HG03175 (cell line): ENCODE measurements at regions not wholly inside any gene's neighbourhood (a gene's known extent, or its start where the extent isn't known, plus 50 kb on each side); places are given as distances from the start of the nearest gene placed in this dataset.
"Not testable (repeated sequence)": the region's sequence is repeated elsewhere in the genome, so short reads cannot be mapped to it uniquely, and the experiment has no call there.

Experiments
- ATAC-seq: cut with Tn5 transposase; IDR thresholded peaks from one replicate; pipeline ENCODE4 v1.9.1; 2021; ENCODE audit warnings: mild to moderate bottlenecking, moderate library complexity; ENCODE audit not compliant: unreplicated experiment

DNA sequence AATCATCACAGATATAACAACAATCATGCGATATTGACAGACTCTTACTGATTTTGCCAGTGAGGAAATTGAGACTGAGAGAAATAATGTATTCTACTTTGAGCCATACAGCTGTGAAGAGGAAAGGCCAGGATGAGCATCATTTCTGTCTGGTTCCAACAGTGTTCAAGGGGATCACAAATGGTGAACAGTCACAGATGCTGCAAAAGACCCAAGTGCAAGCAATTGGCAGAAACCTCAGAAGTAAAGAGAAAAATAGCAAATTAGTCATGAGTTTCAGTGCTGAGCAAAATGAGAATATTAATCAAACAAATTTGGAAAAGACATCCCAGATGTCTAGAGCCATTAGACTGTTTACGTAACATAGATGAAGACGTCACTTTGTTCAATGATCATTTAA lies 114.1 kb downstream of the RAB38 start:
- ATAC-seq, result no peak

DNA sequence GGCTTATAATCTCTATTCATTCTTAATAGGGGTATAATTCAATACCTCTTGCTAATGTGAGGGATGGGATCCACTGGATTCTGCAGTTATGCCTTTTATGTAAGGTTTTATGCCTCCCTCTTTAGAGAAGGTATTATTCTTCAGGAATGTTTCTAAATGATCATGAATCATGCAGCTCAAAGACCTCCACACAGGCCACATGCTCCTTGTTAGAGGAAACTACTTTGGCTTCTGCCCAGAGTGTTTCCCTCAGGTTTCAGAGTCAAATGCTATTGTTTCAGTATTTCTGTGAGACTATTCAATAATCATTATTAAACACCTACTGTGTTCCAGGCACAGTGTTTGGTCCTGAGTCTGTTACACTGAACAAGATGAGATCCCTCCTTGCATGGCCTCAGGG lies 115.9 kb downstream of the RAB38 start:
- no peak for ATAC-seq

DNA sequence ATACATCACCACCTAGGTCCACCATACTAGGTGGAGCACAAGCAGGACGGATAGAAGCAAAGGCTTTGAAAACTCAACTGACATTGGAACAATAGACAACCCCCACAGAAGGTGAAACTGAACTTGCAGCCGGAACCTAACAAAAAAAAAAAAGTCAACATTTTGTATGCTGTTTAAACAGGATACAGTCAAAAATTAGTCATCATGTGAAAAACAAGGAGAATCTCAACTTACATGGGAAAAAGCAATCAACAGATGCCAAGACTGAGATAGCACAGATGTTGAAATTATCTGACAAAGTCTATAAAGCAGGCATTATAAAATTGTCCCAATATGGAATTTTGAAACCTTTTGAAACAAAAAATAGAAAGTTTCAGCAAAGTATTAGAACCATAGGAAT lies 123.8 kb downstream of the RAB38 start:
- ATAC-seq, result no peak

DNA sequence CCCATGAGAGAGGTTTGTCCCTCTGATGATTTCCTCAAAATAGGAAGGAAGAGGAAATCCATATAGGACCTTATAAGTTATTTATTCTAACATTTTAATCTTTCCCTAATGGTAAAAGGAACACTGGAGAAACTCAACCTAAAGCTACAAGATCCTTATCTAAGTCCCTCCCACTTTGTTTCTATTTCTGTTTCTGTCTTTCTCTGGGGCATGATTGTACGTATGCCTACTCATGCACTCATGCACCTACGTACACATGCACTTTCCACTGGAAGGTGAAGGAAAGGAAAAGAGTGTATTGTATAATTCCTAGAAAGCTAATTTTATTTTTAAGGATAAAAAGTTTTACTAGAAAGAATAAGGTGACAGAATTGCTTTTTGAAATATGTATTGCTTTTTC lies 125.0 kb downstream of the RAB38 start:
- no peak for ATAC-seq

DNA sequence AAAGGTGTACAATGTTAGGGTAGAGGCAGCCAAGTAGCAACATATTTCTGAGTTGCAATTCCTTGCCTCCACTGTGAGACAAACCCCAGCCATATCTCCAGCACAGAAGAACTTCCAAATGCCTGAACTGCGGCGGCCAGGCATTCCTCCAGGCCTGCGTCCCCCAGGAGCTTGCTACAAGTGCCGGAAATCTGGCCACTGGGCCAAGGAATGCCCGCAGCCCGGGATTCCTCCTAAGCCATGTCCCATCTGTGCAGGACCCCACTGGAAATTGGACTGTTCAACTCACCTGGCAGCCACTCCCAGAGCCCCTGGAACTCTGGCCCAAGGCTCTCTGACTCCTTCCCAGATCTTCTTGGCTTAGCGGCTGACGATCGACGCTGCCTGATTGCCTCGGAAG lies 130.0 kb downstream of the RAB38 start:
- ATAC-seq, result not testable (repeated sequence)

DNA sequence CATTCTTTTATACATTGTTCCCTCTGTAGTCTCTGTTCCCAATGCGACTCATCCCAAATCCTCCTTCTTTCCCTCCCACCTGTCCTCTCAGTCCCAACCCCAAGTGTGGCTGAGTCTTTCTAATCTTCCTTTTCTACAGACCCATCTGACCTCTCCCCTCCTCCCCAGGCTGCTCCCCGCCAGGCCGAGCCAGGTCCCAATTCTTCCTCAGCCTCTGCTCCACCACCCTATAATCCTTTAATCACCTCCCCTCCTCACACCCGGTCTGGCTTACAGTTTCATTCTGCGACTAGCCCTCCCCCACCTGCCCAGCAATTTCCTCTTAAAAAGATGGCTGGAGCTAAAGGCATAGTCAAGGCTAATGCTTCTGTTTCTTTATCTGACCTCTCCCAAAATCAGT lies 130.6 kb downstream of the RAB38 start:
- ATAC-seq, result not testable (repeated sequence)

DNA sequence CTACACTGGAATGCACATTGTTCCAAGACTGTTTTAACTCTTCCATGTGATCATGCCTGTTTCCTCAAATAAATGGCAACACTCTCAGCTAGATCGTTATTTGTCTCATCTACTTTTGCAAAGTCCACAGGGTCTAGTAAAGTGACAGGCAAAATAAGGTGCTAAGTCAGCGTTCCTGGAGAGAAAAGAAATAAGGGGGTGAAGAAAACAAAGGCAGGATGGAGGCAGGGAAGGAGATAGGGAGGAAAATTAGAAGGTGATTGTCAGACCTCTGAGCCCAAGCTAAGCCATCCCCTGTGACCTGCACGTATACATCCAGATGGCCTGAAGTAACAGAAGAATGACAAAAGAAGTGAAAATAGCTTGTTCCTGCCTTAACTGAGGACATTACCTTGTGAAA lies 132.1 kb downstream of the RAB38 start:
- no peak for ATAC-seq

DNA sequence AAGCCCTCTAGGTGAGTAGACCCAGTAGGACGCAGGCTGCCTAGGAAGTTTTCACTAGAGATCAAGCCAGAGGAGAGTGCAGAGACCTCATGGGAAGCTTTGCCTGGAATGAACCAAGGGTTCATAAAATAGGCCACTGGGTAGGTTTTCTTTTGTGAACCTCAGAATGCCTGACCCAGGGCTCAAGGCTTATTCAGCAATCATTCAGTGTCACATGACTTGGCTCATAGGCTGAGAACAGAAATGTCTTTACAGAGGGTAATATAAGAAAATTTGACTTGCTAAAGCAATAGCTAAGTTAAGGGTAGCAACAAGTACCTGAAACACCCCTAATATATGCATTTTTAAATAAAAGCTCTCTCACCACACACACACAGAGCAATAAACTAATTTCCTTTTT lies 132.6 kb downstream of the RAB38 start:
- no peak for ATAC-seq

DNA sequence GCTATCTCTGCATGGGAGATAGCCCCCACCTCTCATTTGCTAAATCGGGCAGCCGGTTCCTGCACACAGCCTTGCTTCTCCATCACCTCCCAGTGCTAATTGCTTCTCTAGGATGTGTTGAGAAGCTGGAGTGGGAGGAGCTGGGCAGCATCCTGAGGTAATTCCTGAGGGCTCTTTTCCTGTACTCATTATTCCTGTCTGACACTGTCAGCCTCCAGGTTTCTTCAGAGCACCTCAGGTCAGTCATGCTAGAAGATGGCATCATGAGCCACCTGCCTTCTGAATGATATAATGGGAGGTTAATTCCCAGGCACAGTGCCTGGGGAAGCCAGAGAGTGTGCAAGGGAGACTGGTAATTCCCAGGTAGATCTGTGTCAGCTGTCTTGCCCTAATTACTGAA lies 133.0 kb downstream of the RAB38 start:
- ATAC-seq, result no peak

DNA sequence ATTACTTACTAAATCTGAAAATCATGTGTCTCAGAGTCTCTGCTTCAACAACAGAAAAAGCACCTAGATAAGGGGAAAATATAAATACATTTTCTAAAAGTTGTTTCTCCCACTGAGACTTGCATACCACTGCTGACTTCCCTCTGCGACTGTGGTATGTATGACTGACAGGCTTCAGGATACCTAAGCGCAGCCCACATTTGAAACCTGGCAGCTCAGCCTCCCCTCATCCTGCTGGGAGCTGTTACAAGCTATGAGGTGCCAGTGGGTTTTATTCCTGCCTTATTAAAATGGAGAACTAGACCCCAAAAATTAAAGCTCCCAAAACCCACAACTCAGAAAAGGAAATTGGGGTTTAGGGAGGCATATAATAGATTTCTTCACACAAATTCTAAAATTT lies 133.6 kb downstream of the RAB38 start:
- no peak for ATAC-seq

DNA sequence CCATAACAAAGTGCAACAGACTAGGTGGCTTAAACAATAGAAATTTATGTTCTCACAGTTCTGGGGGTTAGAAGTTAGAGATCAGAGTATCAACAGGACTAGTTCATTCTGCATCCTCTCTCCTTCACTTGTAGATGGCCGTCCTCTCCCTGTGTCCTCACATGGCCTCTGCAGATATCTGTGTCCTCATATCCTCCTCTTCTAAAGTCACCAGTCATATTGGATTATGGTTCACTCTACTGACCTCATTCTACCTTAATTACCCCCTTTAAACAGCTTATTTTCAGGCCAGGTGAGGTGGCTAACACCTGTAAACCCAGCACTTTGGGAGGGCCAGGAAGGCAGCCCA lies 135.1 kb downstream of the RAB38 start:
- ATAC-seq, result no peak

DNA sequence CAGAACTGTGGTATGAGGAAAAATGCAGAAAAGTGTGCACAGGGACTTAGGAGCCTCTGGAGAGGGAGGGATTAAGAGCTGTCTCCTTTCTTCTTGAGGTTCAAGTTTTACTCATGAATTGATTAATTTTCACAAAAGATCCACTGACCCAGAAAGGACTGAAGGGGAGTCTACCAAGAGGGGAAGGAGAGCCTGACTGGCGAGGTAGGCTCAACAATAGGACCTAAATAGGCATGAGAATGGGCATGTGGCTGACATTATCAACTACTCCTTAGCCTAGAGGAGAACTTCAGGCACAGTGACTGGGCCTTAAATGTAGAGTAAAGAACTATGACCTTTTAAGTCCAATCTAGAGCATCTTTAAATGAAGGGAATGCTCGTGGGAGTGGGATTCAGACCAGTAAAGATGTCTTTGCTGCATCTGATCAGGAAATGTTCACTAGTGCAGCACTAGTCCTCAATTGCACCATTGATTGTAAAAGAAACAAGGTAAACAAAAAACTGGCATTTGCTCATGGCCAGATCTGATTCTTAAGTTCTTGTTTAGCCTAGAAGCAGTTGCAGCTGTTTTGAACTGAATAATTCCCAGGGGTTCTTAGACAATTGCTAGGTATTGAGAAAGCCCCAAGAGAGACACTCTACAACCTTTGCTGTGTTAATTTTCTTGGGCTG lies 135.6 kb downstream of the RAB38 start:
- ATAC-seq, result no peak

DNA sequence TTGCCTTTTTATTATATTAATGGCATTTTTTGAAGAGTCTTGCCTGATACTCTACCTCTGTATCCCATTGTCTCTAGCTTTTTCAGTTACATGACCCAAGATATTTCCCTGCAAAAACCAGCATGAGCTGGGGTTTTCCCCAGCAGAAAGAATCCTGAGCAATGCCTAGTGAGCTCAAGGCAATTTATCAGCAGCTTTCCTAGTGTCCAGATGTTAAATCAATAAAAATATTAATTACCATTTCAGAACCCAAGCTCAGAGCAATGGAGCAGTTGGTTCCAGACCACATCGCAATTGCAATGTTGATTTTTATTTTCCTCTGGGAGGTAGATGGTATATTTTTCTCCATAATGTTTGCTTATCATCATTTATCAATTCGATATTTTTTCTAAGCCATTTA lies 137.2 kb downstream of the RAB38 start:
- no peak for ATAC-seq

DNA sequence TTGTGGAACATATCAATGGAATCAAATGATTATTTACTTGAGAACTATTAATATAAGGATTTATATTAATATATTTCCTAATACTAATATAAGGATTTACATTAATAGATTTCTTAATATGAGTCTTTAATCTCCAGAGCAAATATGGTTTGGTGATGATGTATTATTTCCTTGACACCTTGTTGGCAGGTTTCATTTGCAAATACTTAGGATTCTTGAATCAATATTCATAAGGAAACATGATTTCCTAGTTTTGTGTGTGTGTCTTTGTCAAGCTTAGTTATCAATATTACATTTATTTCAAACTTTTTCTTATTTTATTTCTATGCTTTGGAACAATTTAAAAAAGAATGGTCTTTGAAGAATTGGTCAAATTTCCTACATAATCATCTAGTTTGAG lies 138.5 kb downstream of the RAB38 start:
- ATAC-seq, result no peak

DNA sequence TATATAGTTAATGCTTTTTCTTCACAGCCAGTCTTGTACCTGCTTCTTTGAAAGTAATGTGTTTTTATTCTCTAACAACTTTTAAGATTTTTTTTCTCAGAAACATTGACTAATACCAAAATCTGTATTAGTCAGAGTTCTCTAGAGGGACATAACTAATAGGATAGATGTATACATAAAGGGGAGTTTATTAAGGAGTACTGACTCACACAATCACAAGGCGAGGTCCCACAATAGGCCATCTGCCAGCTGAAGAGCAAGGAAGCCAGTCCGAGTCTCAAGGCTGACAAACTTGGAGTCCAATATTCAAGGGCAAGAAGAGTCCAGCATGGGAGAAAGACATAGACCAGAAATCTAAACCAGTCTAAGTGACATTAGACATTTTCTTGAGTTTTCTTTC lies 140.0 kb downstream of the RAB38 start:
- ATAC-seq, result no peak

DNA sequence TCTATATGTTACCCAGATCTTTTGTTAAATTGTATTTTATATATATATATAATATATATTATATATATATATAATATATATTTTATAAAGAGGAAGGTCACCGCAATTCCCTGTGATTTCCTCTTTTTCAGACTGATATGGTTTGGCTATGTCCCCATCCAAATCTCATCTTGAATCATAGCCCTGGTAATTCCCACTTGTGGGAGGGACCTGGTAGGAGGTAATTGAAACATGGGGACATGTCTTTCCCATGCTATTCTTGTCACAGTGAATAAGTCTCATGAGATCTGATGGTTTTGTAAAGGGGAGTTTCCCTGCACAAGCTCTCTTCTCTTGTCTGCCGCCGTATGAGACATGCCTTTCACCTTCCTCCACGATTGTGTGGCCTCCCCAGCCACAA lies 157.6 kb downstream of the RAB38 start:
- no peak for ATAC-seq

DNA sequence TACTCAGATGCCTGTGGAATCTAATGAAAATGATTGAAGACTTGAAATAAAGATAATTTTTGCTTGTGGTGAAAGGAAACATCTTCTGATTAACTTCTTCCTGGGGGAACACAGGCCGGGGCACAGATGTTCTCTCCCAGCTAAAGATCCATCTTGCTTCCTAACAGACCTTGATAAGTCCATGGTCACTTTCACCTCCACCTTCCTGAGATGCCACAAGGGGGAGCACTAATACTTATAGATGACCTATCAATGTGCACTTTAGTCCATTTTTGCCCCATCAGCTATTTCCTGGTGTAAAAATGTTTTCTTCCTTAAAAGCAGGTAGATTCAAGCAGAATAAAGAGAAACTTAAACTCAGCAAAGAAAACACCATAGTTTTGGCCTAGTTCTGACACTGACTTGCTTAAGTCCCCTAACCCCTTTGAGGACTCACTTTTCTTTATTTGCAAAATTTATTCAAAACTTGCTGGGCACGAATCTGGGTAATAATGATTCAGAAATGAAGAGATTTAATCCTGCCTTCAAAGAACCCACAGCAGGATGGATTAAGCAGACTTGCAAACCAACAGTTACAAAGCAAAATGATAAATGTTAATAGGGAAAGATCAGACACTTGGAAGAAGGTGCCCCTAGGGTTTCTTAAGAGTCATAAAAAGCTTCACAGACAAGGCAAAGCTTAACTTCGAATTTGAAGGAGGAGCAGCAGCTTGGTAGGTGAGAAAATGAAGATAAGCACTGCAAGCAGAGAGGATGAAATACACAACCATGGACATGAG lies 158.7 kb downstream of the RAB38 start:
- ATAC-seq, result peak; percentile 89

DNA sequence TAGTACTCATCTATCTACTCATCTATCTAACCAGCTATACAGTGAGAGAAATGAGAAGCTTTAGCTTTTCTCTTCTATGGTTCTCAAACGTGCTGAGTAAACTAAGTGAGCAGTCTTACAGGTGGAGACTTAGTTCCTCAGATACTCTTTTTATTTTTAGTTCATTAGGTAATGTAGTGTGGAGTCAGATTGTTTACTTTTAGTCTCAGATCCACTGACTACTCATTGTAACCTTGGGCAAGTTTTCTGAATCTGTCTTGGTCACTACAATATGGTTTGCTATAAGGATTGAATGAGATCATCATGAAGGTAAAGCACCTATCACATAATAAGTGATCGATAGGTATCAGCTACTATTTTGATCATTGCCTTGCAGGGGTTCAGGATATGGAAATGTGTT lies 160.1 kb downstream of the RAB38 start:
- no peak for ATAC-seq

DNA sequence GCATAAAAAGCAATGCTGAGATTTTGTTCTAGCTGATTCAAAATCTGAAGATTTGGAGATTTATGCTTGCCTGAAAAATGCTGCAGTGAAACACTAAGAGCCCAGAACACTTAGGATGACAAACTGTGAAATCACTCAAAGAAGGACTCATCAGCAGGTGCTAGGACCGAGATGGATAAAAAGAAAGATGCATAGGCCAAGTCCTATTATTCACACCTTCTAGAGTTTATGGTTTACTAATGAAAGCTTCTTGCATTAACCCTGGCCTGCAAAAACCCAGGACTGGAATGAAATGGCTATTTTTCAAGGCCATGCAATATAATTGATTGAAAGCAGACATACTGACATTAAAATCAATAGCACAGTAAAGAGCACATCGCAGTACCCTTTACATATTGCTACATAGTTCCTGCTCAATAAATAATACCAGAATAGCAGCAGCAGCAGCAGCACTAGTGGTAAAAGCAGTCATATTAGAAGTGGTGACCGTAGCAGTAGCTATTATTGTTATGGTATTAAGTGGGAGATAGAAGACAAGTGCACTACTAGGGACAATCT lies 161.7 kb downstream of the RAB38 start:
- no peak for ATAC-seq

DNA sequence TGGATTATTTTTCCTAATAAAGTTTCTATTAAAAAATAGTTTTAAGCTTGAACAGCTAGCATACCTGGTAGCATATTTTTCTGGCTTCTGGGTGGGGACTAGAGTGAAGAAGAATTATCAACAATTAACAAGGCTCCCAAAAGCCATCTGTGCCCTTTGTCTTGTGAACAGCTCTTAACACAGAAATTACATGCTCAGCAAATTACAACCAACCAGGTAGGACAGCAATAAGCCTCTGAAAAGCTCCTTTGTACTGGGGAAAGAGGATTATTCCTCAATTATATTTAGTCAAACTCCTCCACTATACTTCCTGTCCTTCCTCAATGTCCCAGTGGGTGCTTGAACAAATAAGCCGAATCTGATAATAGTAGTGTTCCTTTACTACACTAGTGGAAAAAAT lies 162.8 kb downstream of the RAB38 start:
- ATAC-seq, result no peak

DNA sequence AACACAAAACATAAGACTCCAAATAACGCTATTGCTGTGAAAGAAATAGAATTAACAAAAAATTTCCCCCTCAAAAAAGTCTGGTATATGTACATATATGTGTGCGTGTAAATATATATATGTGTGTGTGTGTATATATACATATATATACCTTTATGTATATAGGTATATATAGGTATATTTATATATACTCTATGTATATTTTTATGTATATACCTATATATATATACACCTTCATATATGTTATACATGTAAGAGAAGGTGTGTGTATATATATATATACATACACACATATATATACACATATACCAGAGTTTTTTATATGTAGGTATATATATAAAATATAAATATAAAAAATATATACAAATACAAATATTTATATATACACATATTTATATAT lies 199.2 kb downstream of the RAB38 start:
- no peak for ATAC-seq

DNA sequence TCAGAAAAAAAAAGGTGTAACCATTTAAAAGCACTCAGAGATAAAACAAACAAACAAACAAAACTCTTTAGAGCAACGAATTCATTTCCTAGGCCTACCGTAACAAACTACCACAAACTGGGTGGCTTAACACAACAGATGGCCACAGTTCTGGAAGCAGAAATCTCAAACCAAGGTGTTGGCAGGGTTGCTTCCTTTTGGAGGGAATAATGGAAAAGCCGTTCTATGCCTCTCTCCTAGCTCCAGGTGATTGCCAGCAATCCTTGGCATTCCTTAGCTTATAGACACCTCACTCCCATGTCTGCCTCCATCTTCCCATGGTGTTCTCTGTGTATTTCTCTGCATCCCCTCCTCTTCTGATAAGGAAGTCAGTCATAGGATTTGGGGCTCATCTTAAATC lies 200.4 kb downstream of the RAB38 start:
- ATAC-seq, result no peak

DNA sequence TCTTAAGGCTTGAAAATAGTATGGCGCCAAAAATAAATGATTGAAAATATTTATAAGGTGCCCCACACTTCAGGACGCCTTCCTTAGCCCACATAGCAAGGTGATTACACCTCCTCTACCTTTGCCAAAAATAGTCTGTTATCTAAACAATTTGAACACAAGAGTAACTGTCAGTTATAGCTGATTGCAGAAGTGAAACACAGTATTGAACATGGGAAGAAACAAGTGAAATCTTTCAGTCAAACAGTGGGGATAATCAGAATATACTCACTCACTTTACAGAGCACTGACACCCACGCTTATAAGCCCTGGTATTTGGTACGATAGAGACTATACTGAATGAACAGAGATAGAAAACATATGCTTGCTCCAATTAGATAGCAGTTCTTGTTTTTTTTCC lies 203.1 kb downstream of the RAB38 start:
- peak; percentile 64 for ATAC-seq
